ENCODE measurements at regions not wholly inside any gene's neighbourhood (a gene's known extent, or its start where the extent isn't known, plus 50 kb on each side); places are given as distances from the start of the nearest gene placed in this dataset.

GRCh38 chr3:5465183-5465582 lies 277.7 kb downstream of the EDEM1 start:
- Histone ChIP-seq H3K9me3 (ENCODE audit: low read length) (no peaks in the 10 kb centered on the region), H3K4me1 (ENCODE audit: insufficient read depth, low read length) (no peaks in the 10 kb centered on the region), H3K27ac (ENCODE audit: extremely low read length, insufficient read depth, low read length) (no peak overlapping the region), H3K9ac (ENCODE audit: insufficient read depth, low read depth, low read length) (no peak overlapping the region), H4K20me1 (ENCODE audit: insufficient read depth, low read length) (no peaks in the 10 kb centered on the region), H2AFZ (ENCODE audit: low read length) (no peak overlapping the region), H3K36me3 (replicated peaks in 1 of 2; ENCODE audit: control insufficient read depth in 1 of 2, insufficient read depth in 2 of 2, low read length in 2 of 2) (no peaks in the 10 kb centered on the region), H3K79me2 (ENCODE audit: insufficient read depth, low read length) (no peaks in the 10 kb centered on the region), H3K27me3 (ENCODE audit: control insufficient read depth in 1 of 2, insufficient read depth in 2 of 2, low read length in 2 of 2) (no peaks in the 10 kb centered on the region), H3K4me2 (ENCODE audit: low read depth, low read length) (no peak overlapping the region), H3K4me3 (replicated peaks in 1 of 3; ENCODE audit: insufficient read depth in 1 of 3, low read depth in 2 of 3, low read length in 3 of 3) (no peak overlapping the region)
- in situ Hi-C loops (cut with HindIII; ENCODE audit: extremely low pct_ligation_motif_present, low pct_unique_long_range_greater_than_20kb): no loop called here
- WGBS (ENCODE audit: low lambda C conversion rate): 5% methylated on average over 3 of the region's 3 CpGs
- no TSS peak for BruUV-seq (replicated peaks)
- TF ChIP-seq GABPB1 (CRISPR knock-in tag; IDR thresholded peaks at IDR 0.05): no peak
- TF ChIP-seq SALL2 (CRISPR knock-in tag; IDR thresholded peaks at IDR 0.05): no peak
- no peak for TF ChIP-seq SAP130 (CRISPR knock-in tag; IDR thresholded peaks at IDR 0.05; ENCODE audit: low read depth)
- no peak for TF ChIP-seq TIGD3 (CRISPR knock-in tag; IDR thresholded peaks at IDR 0.05; ENCODE audit: borderline replicate concordance)
- TF ChIP-seq ZNF891 (CRISPR knock-in tag; IDR thresholded peaks at IDR 0.05): no peak
- no peak for TF ChIP-seq ZNF282 (IDR thresholded peaks at IDR 0.05; ENCODE audit: partially characterized antibody)
- TF ChIP-seq SETDB1 (CRISPR knock-in tag; IDR thresholded peaks at IDR 0.05; ENCODE audit: borderline replicate concordance): no peak
- no peak for FAIRE-seq
- intact Hi-C loops (cut with micrococcal nuclease; ENCODE audit: unreplicated experiment): no loop called here
- CTCF ChIA-PET (ENCODE audit: low intra/inter-chr PET ratio, low total read pairs): no interaction called here
- POLR2A ChIA-PET: no interaction called here
- no peak for ATAC-seq
- no peak for DNase-seq (ENCODE audit: low spot score)

- ATAC-seq (no peak), DNase-seq (ENCODE audit: low spot score) (no peak), FAIRE-seq (no peak)
- Histone ChIP-seq H3K36me3 (replicated peaks in 1 of 2; ENCODE audit: control insufficient read depth in 1 of 2, insufficient read depth in 2 of 2, low read length in 2 of 2) (no peaks in the 10 kb centered on the region), H3K27me3 (ENCODE audit: control insufficient read depth in 1 of 2, insufficient read depth in 2 of 2, low read length in 2 of 2) (no peaks in the 10 kb centered on the region), H4K20me1 (ENCODE audit: insufficient read depth, low read length) (no peaks in the 10 kb centered on the region), H3K27ac (ENCODE audit: extremely low read length, insufficient read depth, low read length) (no peak overlapping the region), H2AFZ (ENCODE audit: low read length) (no peak overlapping the region), H3K4me3 (replicated peaks in 1 of 3; ENCODE audit: insufficient read depth in 1 of 3, low read depth in 2 of 3, low read length in 3 of 3) (no peak overlapping the region), H3K4me2 (ENCODE audit: low read depth, low read length) (no peak overlapping the region), H3K9me3 (ENCODE audit: low read length) (no peaks in the 10 kb centered on the region), H3K4me1 (ENCODE audit: insufficient read depth, low read length) (no peaks in the 10 kb centered on the region), H3K9ac (ENCODE audit: insufficient read depth, low read depth, low read length) (no peak overlapping the region), H3K79me2 (ENCODE audit: insufficient read depth, low read length) (no peaks in the 10 kb centered on the region)
- CTCF ChIA-PET (ENCODE audit: low intra/inter-chr PET ratio, low total read pairs): no interaction called here
- TF ChIP-seq ZBTB42 (CRISPR knock-in tag; IDR thresholded peaks at IDR 0.05) (no peak), ZNF333 (CRISPR knock-in tag; IDR thresholded peaks at IDR 0.05; ENCODE audit: borderline replicate concordance) (no peak), ESRRA (CRISPR knock-in tag; IDR thresholded peaks at IDR 0.05; ENCODE audit: low read depth) (no peak), KLF16 (CRISPR knock-in tag; IDR thresholded peaks at IDR 0.05) (no peak)
- intact Hi-C loops (cut with micrococcal nuclease; ENCODE audit: unreplicated experiment): no loop called here
- 0% methylated on average over 3 of the region's 3 CpGs for WGBS (ENCODE audit: low lambda C conversion rate)
- in situ Hi-C loops (cut with HindIII; ENCODE audit: extremely low pct_ligation_motif_present, low pct_unique_long_range_greater_than_20kb): no loop called here
- POLR2A ChIA-PET: no interaction called here
- BruUV-seq (replicated peaks): no TSS peak
Observed at GRCh38 chr3:5466065-5466464, 278.6 kb downstream of the EDEM1 start.
